HG03045 (cell line): ENCODE measurements at regions not wholly inside any gene's neighbourhood (a gene's known extent, or its start where the extent isn't known, plus 50 kb on each side); places are given as distances from the start of the nearest gene placed in this dataset.
"Not testable (repeated sequence)": the region's sequence is repeated elsewhere in the genome, so short reads cannot be mapped to it uniquely, and the experiment has no call there.

Source experiments
- ATAC-seq: cut with Tn5 transposase; IDR thresholded peaks from one replicate; pipeline ENCODE4 v1.9.1; 2021; ENCODE audit warnings: mild to moderate bottlenecking, moderate library complexity; ENCODE audit not compliant: unreplicated experiment

DNA sequence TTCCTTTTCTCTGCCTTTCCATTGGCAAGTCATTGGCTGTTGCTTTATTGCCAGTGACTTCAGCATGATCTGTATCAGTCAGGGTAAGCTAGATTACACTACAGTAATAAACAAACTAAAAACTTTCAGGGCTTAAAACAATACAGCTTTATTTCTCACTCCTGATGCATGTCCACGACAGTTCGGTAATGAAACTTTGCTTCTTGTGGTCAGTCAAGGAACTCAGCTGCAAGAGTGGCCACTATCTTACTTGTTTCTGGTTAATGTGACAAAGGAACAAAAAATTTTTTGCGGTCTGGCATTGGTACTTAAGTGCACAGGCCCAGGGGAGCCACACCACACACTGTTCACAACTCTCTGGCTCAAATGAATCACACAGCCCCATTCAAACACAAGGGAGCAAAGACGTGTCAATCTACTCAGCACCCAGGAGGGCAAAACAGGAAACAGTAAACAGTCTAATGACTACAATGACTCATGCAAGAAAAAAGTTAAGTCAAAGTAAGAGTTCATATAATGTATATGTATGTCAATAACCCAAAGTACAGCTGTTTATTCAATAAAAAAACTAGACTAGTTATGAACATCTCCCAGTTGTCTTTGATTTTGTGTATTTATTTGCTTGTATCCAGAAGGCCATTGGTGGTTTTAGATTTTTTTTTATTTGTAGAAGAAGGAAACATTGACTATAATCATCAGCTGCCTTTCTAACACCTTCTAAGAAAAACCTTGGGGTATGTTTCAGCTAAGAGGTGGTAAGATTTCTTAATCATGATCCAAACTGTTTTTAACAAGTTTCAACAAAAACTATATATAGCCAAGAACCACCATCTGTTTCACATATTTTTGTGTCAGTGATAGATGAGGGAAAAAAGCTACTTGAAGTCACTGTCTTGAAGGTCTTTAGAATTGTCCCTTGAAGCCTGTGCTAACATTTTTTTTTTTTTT, 134.4 kb upstream of the FAM3C start:
- peak; percentile 99 for ATAC-seq

DNA sequence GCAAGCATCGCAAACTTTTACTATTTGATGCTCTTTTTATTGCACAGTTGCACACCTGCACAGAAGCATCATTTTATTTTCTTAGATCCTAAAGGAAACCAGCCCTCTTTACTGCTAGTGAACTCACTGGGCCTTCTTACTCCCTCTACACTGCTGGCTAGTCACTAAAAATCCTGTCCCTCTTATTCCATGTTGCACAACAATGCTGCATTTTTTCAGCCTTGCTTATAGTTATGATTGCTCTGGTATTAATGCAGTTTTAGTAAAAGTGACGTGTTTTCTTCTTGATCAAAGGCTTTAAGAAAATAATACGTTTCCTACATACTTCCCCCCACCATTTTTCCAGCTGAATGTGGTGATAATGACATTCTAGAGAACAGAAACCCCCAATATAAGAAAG, 132.9 kb upstream of the FAM3C start:
- no peak for ATAC-seq

DNA sequence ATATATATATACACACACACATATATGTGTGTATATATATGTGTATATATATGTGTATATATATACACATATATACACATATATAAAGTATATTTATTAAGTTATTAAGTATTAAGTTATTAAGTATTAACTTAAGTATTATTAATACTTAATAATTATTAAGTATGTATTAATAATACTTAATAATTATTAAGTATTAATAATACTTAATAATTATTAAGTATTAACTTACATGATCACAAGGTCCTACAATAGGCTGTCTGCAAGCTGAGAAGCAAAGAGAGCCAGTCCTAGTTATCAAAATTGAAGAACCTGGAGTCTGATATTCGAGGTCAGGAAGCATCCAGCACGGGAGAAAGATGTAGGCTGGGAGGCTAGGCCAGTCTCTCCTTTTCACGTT, 130.1 kb upstream of the FAM3C start:
- not testable (repeated sequence) for ATAC-seq

DNA sequence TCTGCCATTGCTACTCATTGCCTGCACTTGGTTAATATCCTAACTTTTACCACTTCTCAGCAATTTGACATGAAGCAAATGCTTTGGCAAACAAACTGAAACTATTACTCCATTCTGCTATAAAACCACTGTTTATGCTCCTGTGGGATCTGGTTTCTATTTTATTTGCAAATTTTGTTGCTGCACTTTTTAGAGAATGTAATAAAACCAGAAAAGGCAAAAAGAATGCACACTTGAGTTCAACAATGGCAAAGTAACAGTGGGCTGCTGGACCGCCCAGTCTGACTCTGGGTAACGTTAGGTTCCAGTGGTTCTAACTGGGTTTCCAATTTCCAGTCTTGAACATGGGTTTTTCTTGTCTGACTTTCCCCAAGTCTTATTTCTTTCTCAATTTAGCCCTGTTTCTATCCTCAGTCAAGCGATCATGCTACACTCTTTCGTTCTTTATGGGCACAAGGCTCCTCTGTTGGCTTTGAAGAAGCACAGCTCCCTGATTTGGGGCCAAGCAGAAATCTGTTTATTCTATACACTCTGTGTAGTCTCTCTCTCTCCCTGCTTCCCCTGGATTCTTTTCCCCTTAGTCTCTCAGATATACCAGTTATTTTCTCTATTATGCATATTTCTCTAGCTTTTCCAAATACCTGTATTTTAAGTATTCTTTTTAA, 129.2 kb upstream of the FAM3C start:
- ATAC-seq: no peak

DNA sequence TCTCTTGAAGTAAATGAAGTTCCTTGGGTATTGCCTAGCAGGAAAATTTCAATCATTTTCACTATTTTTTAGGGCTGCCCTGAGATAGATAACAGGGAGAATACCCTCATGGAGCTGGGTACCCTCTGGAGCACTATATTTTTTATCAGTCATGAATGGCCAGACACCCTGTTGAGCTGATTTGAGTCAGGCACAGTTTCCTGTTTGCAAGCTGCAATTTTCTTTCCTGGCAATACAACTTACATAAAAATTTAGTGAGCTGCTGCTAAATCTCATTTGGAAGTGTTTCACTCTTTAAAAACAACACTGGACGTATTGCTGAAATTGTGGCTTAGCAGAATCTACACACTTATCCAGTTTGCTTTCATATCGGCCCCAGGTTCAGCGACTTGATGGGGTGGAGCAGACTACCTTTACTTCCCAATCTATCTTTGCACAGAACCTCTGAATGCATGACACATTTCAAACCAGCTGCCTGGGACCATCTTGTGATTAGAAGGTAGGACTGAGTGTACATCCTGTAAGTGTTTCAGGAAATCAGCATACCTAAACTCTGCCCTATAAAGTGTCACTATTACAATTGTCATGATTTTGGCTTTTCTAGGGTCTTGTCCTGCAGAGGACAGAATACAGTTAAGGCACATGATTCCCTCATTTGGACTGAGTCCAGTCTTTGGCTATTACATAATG, 125.7 kb upstream of the FAM3C start:
- no peak for ATAC-seq

DNA sequence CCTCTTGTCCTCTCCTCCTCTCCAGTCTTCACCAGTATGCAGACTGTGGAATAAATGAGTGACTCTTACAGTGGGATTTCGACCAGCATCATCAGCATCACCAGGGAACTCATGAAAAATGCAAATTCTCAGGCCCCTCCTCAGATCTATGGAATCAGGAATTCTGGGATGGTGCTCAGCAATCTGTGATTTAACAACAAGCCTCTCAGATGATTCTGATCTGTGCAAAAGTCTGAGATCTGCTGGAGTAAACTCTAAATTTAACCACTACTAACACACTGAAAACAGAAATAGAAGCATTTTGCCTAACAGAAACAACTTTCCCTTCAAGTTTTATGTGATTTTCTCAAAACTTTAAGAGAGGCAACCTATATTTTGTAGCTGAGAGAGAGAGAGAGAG, 124.8 kb upstream of the FAM3C start:
- ATAC-seq: no peak

DNA sequence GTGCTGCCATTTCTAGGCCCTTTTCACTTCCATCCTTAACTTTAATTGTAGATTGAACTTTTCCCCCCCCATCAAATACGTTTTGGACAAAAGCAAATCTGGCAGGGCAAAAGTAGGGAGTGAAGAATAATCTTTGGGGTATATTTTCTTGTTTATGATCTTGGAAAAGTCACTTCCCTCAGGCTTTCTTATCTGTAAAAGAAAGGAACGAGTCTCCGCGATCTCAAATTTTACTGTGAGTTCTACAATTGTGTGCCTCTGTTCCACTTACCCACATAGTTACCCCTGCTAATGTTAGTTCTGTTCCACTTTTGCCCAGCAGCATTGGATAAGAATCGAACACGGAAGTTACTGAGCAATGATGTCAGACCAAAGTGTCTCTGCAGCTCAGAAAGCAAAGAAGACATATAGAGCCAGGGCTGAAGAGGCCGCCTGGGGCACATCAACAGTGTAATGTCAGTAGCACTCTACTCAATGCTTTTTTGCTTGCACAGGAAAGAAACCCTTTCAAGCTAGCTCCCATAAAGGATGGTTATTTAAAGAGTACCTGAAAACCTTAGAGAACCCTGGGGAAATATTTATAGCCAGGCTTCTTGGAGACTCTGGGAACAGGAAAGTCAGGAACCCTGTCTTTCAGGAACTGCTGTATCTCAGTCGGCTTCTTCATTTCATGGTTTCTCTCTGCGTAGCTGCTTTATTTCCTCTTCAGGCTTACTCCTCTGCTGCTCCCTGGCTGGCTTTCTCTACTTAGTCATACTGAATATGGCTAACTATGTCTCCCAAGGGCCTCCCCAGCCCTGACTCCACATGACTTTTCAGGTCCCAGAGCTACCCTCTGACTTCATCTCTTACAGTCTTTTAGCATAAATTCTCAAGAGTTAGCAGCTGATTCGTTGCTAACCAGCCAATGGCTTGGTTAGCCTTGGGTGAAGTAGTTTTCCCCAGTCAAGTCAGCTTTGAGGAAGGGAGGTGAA, 123.7 kb upstream of the FAM3C start:
- peak; percentile 83 for ATAC-seq

DNA sequence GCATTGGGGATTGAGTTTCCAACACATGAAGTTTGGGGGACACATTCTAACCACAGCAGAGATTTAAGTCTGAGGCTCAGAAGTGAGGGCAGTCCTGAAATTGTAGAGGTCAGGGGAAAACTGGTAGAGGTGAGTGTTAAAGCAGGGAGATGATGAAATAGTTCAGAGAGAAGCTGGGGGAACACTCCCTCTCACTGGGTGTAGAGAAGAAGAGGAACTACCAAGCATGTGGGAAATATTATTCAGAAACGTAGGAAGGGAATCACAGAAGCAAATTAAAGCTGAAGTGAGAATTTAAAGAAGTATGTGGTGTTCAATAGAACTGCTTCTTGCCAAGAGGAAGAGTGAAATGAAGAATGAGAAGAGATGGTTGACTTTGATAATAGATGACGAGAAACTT, 121.5 kb upstream of the FAM3C start:
- no peak for ATAC-seq

DNA sequence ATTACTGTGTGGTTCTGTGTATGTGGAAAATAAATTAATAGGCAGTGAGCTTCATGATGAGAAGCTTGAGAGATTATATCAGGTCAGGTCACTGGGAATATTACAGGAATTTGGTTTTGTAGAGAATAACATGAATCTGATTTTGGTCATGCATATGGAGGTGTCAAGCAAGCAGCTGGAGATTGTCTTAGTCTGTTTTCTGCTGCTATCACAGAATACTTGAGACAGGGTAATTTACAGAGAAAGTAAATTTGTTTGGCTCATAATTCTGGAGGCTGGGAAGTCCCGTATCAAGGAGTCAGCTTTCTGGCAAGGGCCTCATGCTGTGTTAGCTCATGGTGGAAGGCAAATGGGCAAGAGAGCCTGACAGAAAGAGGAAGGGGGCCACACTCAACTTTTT, 120.7 kb upstream of the FAM3C start:
- no peak for ATAC-seq

DNA sequence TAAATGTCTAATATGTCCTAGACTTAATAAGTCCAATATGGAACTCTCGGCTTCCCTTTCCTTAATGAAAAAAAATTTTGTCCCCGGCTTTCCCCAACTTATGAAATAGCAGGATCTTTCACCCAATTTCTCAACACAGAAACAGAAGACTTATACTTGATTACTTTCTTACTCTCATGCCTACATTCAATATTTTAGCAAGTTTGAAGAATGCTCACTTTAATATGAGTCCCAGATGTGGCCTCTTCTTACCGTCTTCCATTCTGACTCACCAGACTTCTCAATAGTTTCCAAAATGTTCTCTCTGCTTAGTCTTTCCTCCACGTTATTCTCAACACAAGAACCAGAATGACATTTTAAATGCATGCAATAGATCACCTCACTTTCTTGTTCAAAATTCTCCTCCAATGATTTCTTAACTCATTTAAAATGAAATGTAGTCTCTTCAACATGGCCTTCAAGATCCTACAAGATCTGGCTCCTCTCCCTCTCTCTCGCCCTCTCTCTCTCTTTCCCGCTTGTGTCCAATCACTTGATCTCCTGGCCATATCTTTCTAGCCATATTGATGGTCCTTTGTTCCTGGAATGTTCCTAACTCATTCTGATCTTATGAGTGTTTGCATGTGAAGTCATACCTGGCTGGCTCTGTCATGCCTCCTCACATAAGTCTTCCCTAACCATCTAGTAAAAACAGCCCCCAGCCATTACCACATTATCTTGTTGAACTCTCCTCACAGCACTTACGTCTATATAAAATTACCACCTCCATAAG, 119.7 kb upstream of the FAM3C start:
- no peak for ATAC-seq

DNA sequence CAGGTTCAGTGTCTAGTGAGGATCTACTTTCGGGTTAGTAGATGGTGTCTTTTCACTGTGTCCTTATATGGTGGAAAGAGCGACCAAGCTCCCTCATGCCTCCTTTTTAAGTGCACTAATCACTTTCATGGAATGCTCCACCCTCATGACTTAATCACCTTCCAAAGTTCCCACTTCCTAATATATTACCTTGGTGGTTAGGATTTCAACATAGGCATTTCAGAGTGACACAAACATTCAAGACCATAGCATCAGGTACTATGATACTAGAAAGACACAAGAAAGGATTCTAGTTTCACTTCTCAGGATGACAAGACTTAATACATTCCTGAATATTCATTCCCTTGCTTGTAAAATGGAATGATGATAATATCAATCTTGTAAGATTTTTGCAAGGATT, 119.1 kb upstream of the FAM3C start:
- no peak for ATAC-seq

DNA sequence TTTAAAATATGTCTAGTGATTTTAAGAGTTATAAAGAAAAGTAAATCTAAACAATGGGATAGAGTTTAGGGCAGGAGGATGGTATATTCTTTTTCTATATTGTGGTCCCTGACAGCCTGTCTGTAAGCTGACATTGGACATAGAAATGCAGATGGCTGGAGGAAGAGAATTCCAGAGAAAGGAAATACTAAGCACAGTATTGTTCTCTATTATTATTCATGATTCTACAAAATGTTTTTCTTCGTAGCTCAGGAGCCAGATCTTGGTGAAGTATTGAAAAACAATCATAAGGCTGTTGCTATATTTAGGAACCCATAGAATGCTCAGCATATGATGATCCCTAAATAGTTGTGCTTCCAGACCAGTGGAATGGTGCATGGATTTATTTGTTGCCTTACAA, 117.0 kb upstream of the FAM3C start:
- ATAC-seq: no peak

DNA sequence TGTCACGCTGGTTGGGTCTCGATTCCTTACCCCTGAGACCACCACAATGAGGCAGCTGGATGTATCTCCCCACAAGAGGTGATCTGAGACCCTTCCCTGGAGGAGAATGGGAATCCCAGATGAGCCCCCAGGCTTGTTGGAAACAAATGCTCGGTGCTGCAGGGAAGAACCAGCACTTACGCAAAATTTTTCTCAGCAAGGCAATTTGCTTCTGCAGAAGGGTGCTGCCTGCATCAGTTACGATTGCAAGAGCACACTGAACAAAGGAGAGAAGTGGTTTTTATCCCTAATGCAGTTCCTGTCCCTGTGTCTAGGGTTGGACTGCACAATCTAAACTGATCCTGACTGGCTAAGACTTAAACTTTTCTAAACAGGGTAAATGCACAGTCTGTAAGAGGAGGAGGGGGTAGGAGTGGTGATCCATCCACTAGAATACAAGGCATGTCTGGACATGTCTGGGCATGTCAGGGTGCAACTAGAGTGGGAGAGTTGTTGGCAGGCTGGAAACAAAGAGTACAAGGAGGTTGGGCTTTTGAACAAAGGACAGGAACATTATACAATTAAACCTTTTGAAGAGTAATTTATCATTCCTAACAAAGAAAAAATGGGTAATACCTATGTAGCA, 114.9 kb upstream of the FAM3C start:
- no peak for ATAC-seq

DNA sequence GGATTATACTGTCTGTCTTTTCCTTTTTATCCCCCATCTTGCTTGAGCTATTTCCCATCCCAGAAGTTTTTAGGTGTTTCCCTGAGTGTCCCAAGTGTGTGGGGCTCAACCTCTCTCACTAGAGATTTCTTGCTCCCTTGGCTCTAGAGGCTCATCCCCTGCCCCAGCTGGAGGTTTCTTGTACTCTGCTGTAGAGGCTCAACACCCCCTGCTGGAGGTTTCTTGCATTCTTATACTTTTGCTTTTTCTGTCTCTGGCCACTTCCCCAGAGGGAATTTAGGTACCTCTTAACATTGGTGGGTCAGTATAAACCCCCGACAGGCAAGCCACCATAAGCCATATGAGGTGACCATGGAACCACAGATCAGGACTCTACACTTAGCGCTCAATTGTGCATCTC, 114.2 kb upstream of the FAM3C start:
- ATAC-seq: no peak

DNA sequence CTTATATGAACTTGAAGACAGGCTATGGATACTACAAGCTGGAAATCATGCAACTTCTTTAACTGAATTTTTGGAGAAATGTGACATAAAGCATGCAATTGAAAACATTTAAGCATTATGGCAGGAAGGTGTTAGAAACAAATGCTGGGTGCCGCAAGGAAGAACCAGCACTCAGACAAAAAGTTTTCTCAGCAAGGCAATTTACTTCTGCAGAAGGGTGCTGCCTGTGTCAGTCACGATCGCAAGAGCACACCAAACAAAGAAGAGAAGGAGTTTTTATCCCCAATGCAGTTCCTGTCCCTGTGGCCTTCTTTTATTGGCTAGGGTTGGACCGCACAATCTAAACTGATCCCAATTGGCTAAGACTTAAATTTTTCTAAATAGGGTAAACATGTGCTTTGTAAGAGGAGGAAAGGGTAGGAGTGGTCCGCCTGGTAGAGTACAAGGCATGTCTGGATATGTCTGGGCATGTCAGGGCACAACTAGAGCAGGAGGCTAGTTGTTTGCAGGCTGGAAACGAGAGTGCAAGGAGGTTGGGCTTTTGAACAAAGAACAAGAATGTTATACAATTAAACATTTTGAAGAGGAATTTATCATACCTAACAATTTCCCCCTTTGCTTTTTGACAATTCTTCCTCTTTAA, 109.6 kb upstream of the FAM3C start:
- ATAC-seq: no peak

DNA sequence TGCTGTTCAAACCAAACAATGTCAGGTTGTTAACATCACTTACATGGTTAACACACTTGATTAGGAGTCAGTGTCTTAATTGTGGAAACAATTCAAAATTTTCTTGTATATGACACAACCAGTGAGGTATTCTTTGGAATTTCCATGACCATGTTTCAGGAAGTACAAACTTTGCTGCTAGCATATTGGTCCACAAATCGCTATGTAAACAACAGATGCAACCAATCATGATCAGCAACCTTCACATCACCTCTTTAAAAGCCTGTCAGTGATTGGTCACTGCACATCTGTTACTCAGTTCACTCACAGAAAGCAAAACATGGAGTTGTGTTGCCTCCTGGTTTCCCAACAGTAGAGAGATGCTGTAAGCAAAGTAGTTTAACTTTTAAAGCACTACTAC, 108.9 kb upstream of the FAM3C start:
- no peak for ATAC-seq

DNA sequence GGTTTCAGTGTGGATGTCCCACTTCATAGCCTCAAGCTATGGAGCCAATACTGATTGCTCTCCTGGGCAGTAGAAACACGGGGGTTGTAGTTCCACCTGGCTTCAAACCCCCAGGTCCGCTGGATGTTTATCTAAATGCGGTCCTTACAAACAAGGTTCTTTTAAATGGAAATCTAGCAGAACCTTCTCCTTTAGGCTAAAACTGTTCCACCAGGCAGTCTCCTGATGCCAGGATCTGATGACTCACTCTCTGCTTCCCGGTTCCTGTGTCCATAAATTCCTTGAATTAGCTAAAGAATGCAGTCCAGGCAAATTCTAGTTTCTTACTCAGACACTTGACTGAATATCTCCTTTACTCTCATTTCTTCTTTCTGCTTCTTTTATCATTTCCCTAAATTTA, 108.4 kb upstream of the FAM3C start:
- ATAC-seq: no peak

DNA sequence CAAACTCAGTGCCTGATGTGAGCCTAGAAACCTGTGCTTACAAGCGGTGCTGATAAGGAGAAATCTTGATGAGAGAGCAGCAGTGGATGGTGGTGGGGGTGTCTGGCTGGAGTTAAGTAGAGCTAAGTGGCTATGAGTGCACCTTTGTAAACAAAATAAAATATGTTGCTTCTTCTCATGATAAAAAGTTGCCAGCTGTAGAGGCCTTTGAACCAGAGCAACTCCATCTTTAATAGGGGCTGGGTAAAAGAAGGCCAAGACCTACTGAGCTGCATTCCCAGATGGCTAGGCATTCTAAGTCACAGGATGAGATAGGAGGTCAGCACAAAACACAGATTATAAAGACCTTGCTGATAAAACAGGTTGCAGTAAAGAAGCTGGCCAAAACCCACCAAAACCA, 107.6 kb upstream of the FAM3C start:
- no peak for ATAC-seq

DNA sequence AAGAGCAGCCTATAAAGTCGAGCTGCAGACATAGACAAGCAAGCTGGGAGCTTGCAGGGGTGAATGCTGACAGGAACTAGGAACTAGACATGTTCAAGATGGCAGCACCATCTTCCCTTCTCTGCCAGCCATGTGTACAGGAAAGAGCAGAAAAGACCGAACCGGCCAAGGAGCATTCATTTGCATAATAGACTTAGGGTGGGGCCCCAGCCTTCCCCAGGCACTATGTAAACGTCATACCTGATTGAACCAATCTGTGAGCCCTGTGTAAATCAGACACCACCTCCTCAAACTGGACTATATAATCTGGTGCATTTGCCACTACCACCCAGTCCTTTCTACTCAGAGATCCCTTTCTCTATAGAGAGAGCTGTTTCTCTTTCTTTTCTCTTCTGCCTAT, 106.9 kb upstream of the FAM3C start:
- no peak for ATAC-seq
